Stimulated activated CD8-positive, alpha-beta memory T cell treated with anti-CD3 and anti-CD28 coated beads, Interleukin-12 subunit alpha, Interleukin-12 subunit beta, amount 100 ng/mL, for 24 hours (primary cell): ENCODE measurements at regions not wholly inside any gene's neighbourhood (a gene's known extent, or its start where the extent isn't known, plus 50 kb on each side); places are given as distances from the start of the nearest gene placed in this dataset.
"Not testable (repeated sequence)": the region's sequence is repeated elsewhere in the genome, so short reads cannot be mapped to it uniquely, and the experiment has no call there.

ENCODE experiments used
- DNase-seq: peaks from one replicate; pipeline ENCODE4 v3.0.0-alpha.2; 2020; ENCODE audit errors: extremely low read depth

GRCh38 chr2:136715146-136715545, 50.2 kb upstream of the THSD7B start:
- DNase-seq = no peak

- DNase-seq = no peak
Observed at GRCh38 chr2:136714452-136714951, 50.8 kb upstream of the THSD7B start.

GRCh38 chr2:136713739-136714138, 51.6 kb upstream of the THSD7B start:
- no peak for DNase-seq

GRCh38 chr2:136705336-136705735, 60.0 kb upstream of the THSD7B start:
- DNase-seq = no peak

GRCh38 chr2:136703214-136703613, 62.1 kb upstream of the THSD7B start:
- no peak for DNase-seq

- DNase-seq = no peak
Observed at GRCh38 chr2:136696438-136696837, 68.9 kb upstream of the THSD7B start.

GRCh38 chr2:136693966-136694365, 71.4 kb upstream of the THSD7B start:
- no peak for DNase-seq

GRCh38 chr2:136680079-136680478, 85.3 kb upstream of the THSD7B start:
- not testable (repeated sequence) for DNase-seq

GRCh38 chr2:136665736-136666135, 99.6 kb upstream of the THSD7B start:
- no peak for DNase-seq

- DNase-seq = no peak
Observed at GRCh38 chr2:136664713-136665405, 100.5 kb upstream of the THSD7B start.

- DNase-seq = no peak
Observed at GRCh38 chr2:136658201-136658600, 107.1 kb upstream of the THSD7B start.

- no peak for DNase-seq
Observed at GRCh38 chr2:136653861-136654260, 111.5 kb upstream of the THSD7B start.

GRCh38 chr2:136651456-136652010, 113.8 kb upstream of the THSD7B start:
- DNase-seq = no peak

GRCh38 chr2:136647039-136647438, 118.3 kb upstream of the THSD7B start:
- no peak for DNase-seq

GRCh38 chr2:136645236-136645828, 120.0 kb upstream of the THSD7B start:
- no peak for DNase-seq

GRCh38 chr2:136639651-136640050, 125.7 kb upstream of the THSD7B start:
- no peak for DNase-seq

GRCh38 chr2:136638193-136638592, 127.2 kb upstream of the THSD7B start:
- no peak for DNase-seq

GRCh38 chr2:136637402-136637801, 127.9 kb upstream of the THSD7B start:
- DNase-seq = no peak

GRCh38 chr2:136628490-136628889, 136.9 kb upstream of the THSD7B start:
- DNase-seq = no peak

GRCh38 chr2:136613096-136613495, 152.2 kb upstream of the THSD7B start:
- DNase-seq = no peak

- DNase-seq = no peak
Observed at GRCh38 chr2:136612079-136612478, 153.3 kb upstream of the THSD7B start.

- no peak for DNase-seq
Observed at GRCh38 chr2:136611451-136611850, 153.9 kb upstream of the THSD7B start.

GRCh38 chr2:136582628-136583205, 182.6 kb upstream of the THSD7B start:
- no peak for DNase-seq
